Natural killer cell (primary cell): ENCODE measurements at regions not wholly inside any gene's neighbourhood (a gene's known extent, or its start where the extent isn't known, plus 50 kb on each side); places are given as distances from the start of the nearest gene placed in this dataset.

Source experiments
- ATAC-seq, 3 donors: fragments of 150-1000 bp in 2 of 3; fragments of 200-7000 bp in 1 of 3; cut with Tn5 transposase; 1 replicate in 1 of 3; 2 replicates in 2 of 3; pipeline ENCODE4 v1.10.0; 2021; ENCODE audit warnings: mild to moderate bottlenecking in 2 of 3, moderate library complexity in 2 of 3
- DNase-seq, 2 donors: peaks; one replicate each; pipeline versions ENCODE4 v3.0.0 to v3.0.0-alpha.2; 2013 to 2021; ENCODE audit warnings: mixed read lengths in 1 of 2
- H3K27ac ChIP-seq: one replicate; pipeline ENCODE4 v1.5.1; 2013; ENCODE audit warnings: mild to moderate bottlenecking, low read length
- H3K27me3 ChIP-seq: one replicate; pipeline ENCODE4 v1.6.1; 2013; ENCODE audit warnings: low read length; ENCODE audit not compliant: control insufficient read depth, insufficient read depth
- H3K36me3 ChIP-seq: one replicate; pipeline ENCODE4 v1.6.1; 2013; ENCODE audit warnings: low read length; ENCODE audit not compliant: control insufficient read depth, insufficient read depth
- H3K4me1 ChIP-seq: one replicate; pipeline ENCODE4 v1.6.1; 2013; ENCODE audit warnings: low read length; ENCODE audit not compliant: control insufficient read depth, insufficient read depth
- H3K4me3 ChIP-seq: one replicate; pipeline ENCODE4 v1.5.1; 2013; ENCODE audit warnings: low read length
- H3K9me3 ChIP-seq: one replicate; pipeline ENCODE4 v1.6.1; 2013; ENCODE audit warnings: low read length; ENCODE audit not compliant: control insufficient read depth, insufficient read depth
- H3K27ac Mint-ChIP-seq, 2 donors: one replicate each; pipeline ENCODE4 v1.8.0; 2022; ENCODE audit warnings: mild to moderate bottlenecking in 2 of 2, mixed read lengths in 2 of 2, moderate library complexity in 1 of 2
- H3K27me3 Mint-ChIP-seq, 2 donors: one replicate each; pipeline ENCODE4 v1.8.0; 2022; ENCODE audit warnings: low read depth in 2 of 2, mixed read lengths in 2 of 2
- H3K36me3 Mint-ChIP-seq: one replicate; pipeline ENCODE4 v1.8.0; 2022; ENCODE audit warnings: mixed read lengths
- H3K4me1 Mint-ChIP-seq, 2 donors: one replicate each; pipeline ENCODE4 v1.8.0; 2022; ENCODE audit warnings: mixed read lengths in 2 of 2
- H3K4me3 Mint-ChIP-seq: one replicate; pipeline ENCODE4 v1.8.0; 2022; ENCODE audit warnings: mild to moderate bottlenecking, moderate library complexity, mixed read lengths
- H3K9me3 Mint-ChIP-seq, 2 donors: one replicate each; pipeline ENCODE4 v1.8.0; 2022; ENCODE audit warnings: mixed read lengths in 2 of 2
- CTCF ChIP-seq: fragments of 200-600 bp; IDR thresholded peaks from one replicate; pipeline ENCODE4 v1.8.0; 2022; ENCODE audit warnings: antibody characterized with exemption
- WGBS: methylation state at CpG from one replicate; pipeline ENCODE4 v1.1.7; 2013; ENCODE audit warnings: missing lambda C conversion rate; ENCODE audit not compliant: insufficient coverage; 5-methylcytosine and 5-hydroxymethylcytosine counted together
- intact Hi-C: fragments of 100-400 bp; cut with micrococcal nuclease; formaldehyde crosslinking; loops from one replicate; pipeline ENCODE4 v1.14.2; 2022

- no peak overlapping the region for H3K27ac Mint-ChIP-seq
- no peak for ATAC-seq
- H3K4me1 Mint-ChIP-seq = no peaks in the 10 kb centered on the region
- H3K36me3 Mint-ChIP-seq = no peaks in the 10 kb centered on the region
- no peak overlapping the region for H3K4me3 Mint-ChIP-seq
- H3K4me1 ChIP-seq = no peaks in the 10 kb centered on the region
- TF ChIP-seq CTCF = no peak
- no peak overlapping the region for H3K27ac ChIP-seq
- WGBS = 25% methylated on average over 14 of the region's 17 CpGs
- no peak overlapping the region for H3K4me3 ChIP-seq
- no peaks in the 10 kb centered on the region for H3K9me3 ChIP-seq
- DNase-seq = no peak
- intact Hi-C loops = no loop called here
- H3K36me3 ChIP-seq = no peaks in the 10 kb centered on the region
- peaks cover 0 to 8% of the 10 kb centered on the region in 2 donors for H3K27me3 Mint-ChIP-seq
- no peaks in the 10 kb centered on the region for H3K9me3 Mint-ChIP-seq
- H3K27me3 ChIP-seq = no peaks in the 10 kb centered on the region
These were observed 163.9 kb upstream of the NOCT start for GRCh38 chr4:138851391-138852335.

GRCh38 chr4:138845664-138846063, 169.9 kb upstream of the NOCT start:
- DNase-seq (no peak), ATAC-seq (no peak)
- H3K36me3 Mint-ChIP-seq = no peaks in the 10 kb centered on the region
- Histone ChIP-seq H3K36me3 (no peaks in the 10 kb centered on the region), H3K27me3 (no peaks in the 10 kb centered on the region), H3K9me3 (no peaks in the 10 kb centered on the region), H3K27ac (no peak overlapping the region), H3K4me3 (no peak overlapping the region), H3K4me1 (no peaks in the 10 kb centered on the region)
- H3K27me3 Mint-ChIP-seq = peaks cover 0 to 9% of the 10 kb centered on the region in 2 donors
- no peaks in the 10 kb centered on the region for H3K9me3 Mint-ChIP-seq
- intact Hi-C loops = no loop called here
- TF ChIP-seq CTCF = no peak
- H3K27ac Mint-ChIP-seq = no peak overlapping the region
- no peak overlapping the region for H3K4me3 Mint-ChIP-seq
- 76% methylated on average over 8 of the region's 9 CpGs for WGBS
- no peaks in the 10 kb centered on the region for H3K4me1 Mint-ChIP-seq

- Histone ChIP-seq H3K36me3 (no peaks in the 10 kb centered on the region), H3K9me3 (no peaks in the 10 kb centered on the region), H3K27ac (no peak overlapping the region), H3K4me1 (no peaks in the 10 kb centered on the region), H3K27me3 (no peaks in the 10 kb centered on the region), H3K4me3 (no peak overlapping the region)
- ATAC-seq (no peak), DNase-seq (no peak)
- Mint-ChIP-seq H3K27me3 (peaks cover 0 to 9% of the 10 kb centered on the region in 2 donors), H3K36me3 (no peaks in the 10 kb centered on the region), H3K9me3 (no peaks in the 10 kb centered on the region), H3K27ac (no peak overlapping the region), H3K4me1 (no peaks in the 10 kb centered on the region), H3K4me3 (no peak overlapping the region)
- no peak for TF ChIP-seq CTCF
- intact Hi-C loops = no loop called here
- WGBS = 81% methylated on average over 6 of the region's 6 CpGs
These were observed 170.5 kb upstream of the NOCT start for GRCh38 chr4:138845054-138845453.

GRCh38 chr4:138843616-138844015, 172.0 kb upstream of the NOCT start:
- TF ChIP-seq CTCF = no peak
- Mint-ChIP-seq H3K27ac (no peak overlapping the region), H3K4me3 (no peak overlapping the region), H3K27me3 (peaks cover 0 to 12% of the 10 kb centered on the region in 2 donors), H3K9me3 (no peaks in the 10 kb centered on the region), H3K36me3 (no peaks in the 10 kb centered on the region), H3K4me1 (no peaks in the 10 kb centered on the region)
- DNase-seq = no peak
- Histone ChIP-seq H3K27me3 (no peaks in the 10 kb centered on the region), H3K4me3 (no peak overlapping the region), H3K36me3 (no peaks in the 10 kb centered on the region), H3K4me1 (no peaks in the 10 kb centered on the region), H3K27ac (no peak overlapping the region), H3K9me3 (no peaks in the 10 kb centered on the region)
- intact Hi-C loops = no loop called here
- WGBS = 85% methylated on average over 6 of the region's 7 CpGs
- ATAC-seq = no peak
